Activated effector memory CD4-positive, alpha-beta T cell treated with anti-CD3 and anti-CD28 coated beads, Interleukin-2, amount 50 U/mL, for 16 hours (primary cell): ENCODE measurements at regions not wholly inside any gene's neighbourhood (a gene's known extent, or its start where the extent isn't known, plus 50 kb on each side); places are given as distances from the start of the nearest gene placed in this dataset.

ENCODE experiments used
- DNase-seq: peaks from one replicate; pipeline ENCODE4 v3.0.0-alpha.2; 2020

GRCh38 chr18:68085251-68085650 is 568.7 kb upstream of the DSEL start:
- DNase-seq, result no peak

GRCh38 chr18:68083776-68084175 is 567.3 kb upstream of the DSEL start:
- DNase-seq, result no peak

DNA sequence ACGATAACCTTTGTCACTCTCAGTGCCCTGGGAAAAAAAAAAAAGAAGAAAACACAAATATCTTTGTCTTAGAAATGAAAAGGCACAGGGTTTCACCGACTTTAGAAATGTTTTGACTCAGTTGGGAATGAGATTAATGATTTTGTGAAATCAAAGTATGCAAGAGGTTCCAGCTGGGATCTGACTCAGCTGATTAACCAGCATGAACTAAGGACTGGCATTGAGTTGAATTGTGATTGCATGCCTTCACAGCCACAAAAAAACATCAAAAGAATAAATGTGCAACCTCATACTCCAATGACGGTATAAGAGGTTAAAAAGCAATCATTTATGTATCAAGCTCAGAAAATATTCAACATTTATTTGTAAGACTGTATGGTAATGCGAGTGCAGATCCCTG is 566.6 kb upstream of the DSEL start:
- DNase-seq, result no peak

DNA sequence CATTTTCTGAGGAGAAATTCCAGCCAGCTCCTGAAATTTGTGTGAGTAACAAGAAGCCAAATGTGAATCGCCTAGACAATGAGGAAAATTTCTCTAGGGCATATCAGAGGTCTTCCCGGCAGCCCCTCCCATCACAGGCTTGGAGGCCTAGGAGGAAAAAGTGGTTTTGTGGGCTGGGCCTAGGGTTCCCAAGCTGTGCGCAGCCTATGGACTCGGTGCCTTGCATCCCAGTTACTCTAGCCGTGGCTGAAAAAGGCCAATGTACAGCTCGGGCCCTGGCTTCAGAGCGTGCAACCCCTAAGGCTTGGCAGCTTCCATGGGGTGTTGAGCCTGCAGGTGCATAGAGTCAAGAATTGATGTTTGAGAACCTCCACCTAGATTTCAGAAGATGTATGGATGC is 556.2 kb upstream of the DSEL start:
- DNase-seq, result no peak

GRCh38 chr18:68060871-68061270 is 544.4 kb upstream of the DSEL start:
- DNase-seq, result no peak

- DNase-seq, result no peak
Measured at GRCh38 chr18:68056936-68057335, 540.4 kb upstream of the DSEL start.

DNA sequence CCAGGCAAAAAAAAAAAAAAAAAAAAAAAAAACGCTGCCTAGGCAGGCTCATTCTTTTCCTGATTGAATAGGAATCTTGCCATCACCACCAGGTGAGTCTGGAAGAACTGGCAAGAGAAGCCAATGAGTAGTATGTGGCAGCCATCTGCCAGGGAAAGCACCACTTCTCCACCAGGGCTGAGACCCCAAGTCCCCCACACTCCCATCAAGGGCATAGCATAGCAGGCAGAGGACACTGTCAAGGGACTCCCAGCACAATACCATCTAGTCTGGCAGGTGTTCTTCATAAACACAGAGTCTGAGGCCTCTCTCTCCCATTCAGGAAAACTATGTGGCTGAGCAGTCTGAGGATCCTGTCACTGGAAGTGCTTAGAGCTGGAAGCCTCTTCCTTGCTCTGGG is 538.1 kb upstream of the DSEL start:
- no peak for DNase-seq

DNA sequence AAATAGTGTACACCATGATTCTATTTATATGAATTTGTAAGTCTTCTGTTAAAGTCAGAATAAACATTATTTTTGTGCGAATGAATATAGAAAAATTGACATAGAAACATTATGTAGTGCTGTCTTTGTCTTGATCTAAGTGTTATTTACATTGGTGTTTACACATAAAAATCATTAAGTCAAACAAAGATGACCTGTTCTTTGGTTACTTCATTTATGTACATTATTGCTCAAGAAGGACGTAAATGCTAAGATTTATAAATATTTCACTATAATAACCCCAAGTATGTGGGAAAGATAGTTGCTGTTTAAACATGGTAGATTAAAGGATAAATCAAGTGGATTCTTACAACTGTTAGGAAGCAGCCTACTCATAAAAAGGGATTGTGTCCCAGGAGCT is 536.8 kb upstream of the DSEL start:
- DNase-seq, result no peak

GRCh38 chr18:68041327-68041726 is 524.8 kb upstream of the DSEL start:
- DNase-seq, result no peak

DNA sequence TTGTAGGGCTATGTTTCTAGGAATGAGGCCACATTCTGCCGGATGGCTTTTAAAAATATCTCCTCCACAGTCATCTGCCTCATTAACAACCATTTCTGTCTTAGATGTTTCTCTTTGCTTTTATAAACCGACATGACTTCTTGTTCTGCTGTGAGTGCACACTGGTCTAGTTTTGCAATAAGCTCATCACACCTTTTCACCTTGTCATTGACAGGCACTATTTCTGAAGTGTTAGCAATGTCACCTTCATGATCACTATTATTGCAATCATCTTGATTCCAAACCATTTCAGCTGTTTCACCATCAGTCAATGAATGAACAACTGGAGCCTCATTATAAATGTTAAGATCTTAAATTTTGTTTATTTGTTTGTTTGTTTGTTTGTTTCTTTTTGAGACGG is 523.7 kb upstream of the DSEL start:
- DNase-seq, result no peak

DNA sequence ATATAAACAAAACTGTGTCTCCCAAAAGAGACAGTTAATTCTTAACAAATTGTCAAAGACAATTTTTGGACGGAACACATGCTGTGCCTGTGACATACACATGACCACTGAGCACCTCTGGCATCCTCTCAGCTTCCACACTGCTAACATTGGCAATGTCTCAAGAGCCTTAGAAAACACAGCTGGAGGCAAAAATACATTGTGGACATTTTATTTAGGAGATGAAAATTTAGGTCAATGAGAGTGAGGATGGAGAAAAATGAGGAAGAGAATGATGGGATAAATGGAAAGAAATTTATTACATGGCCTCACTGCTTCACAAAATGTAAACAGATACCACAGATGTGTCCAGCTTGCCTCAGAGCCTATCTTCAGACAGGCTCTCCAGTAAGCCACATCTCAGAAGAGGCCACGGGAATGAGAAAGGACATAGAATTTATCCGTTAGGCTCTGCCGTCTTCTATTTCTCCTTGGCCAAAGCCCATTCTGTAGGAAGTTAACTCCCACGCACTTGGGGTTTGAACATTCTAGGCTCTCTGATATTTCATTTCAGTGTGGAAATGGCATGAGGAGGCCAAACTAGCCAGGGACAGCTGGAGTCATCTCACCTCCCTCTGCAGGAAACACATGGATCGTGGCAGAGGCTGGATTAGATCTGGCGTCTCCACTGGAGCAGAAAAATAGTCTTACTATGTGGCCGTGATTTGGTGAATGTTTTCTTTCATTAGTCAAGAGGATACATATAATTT is 519.4 kb upstream of the DSEL start:
- no peak for DNase-seq

GRCh38 chr18:68034296-68034695 is 517.8 kb upstream of the DSEL start:
- DNase-seq, result no peak

- DNase-seq, result no peak
Measured at GRCh38 chr18:68033466-68033865, 516.9 kb upstream of the DSEL start.

DNA sequence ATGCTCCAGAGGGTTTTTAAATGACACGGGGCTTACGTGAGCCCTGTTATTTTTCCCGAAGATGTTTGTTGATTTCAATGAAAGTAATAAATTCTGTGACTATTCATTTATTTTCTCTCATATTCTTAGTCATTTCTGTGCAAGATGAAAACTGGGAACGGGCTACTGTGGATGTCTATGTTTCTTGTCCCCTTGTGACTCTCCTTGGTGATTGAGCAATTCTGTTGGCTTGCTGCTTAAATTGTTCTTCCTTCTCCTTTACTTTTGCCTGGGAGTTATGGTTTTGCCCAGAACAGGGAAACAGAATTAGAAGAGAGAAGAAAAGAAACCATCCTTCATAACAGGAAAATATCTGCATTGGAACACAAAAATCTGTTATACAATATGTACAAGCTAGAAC is 508.2 kb upstream of the DSEL start:
- no peak for DNase-seq

DNA sequence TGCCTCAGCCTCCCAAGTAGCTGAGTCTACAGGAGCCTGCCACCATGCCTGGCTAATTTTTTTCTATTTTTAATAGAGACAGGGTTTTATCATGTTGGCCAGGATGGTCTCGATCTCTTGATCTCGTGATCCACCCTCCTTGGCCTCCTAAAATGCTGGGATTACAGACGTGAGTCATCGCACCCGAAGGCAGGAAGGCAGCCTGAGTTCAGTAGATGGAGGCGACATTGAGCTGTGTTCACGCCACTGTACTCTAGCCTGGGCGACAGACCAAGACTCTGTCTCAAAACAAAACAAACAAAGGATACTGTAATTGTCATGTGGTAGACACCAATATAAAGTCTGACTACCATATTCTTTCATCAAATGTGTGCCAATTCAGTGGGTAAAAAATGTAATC is 500.9 kb upstream of the DSEL start:
- no peak for DNase-seq

- DNase-seq, result no peak
Measured at GRCh38 chr18:67997496-67997895, 481.0 kb upstream of the DSEL start.

- DNase-seq, result no peak
Measured at GRCh38 chr18:67995769-67996168, 479.2 kb upstream of the DSEL start.

DNA sequence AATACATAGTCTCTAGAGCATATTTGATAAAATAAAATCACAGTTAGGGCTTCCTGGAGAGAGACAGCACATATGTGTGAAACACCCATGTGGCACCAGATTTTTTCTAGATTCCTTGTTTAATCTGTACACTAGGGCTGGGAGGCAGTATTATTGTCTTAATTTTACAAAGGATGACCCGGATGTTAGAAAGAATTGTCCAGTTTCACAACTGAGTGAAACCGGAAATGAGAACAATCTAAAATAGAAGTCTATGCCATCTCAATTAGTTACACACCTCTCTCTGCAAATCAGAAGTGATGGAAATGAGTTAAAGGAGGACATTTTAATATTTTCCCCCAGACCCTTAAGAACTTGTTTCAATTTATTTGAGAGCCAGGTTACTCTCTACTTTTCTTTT is 463.7 kb upstream of the DSEL start:
- no peak for DNase-seq

- DNase-seq, result no peak
Measured at GRCh38 chr18:67977067-67977616, 460.6 kb upstream of the DSEL start.

- DNase-seq, result no peak
Measured at GRCh38 chr18:67973916-67974315, 457.4 kb upstream of the DSEL start.

DNA sequence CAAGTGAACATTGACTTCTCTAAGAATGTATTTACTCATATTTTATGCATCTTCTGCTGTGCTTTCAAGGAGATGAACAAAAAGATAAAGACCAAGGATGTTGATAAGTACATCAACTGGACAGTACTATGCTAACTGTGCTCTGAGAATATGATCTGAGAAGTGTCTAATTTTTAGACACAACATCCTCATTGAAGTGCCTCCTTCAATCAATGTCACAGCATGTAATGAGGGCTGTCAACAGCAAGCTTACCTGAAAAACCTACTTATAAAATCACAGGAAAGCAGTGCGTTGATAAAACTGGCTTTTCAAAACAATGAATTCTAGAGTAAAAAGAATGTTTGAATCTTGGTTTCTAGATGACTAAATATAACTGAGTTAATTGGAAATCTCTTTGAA is 452.9 kb upstream of the DSEL start:
- no peak for DNase-seq

DNA sequence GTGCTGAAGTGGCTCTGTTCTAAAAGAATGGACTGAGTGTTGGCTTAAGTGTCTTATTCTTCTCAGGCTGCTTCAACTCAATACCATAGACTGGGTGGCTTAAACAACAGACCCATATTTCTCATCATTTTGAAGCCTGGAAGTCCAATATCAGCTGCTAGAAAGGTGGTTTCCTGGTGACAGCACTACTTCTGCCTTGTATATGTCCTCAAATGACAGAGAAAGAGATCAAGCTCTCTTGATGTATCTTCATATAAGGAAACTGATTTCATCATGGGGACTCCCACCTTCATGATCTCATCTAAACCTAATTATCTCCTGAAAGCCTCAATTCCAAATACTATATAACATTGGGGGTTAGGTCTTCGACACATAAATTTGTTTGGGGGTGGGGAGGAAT is 449.7 kb upstream of the DSEL start:
- no peak for DNase-seq

DNA sequence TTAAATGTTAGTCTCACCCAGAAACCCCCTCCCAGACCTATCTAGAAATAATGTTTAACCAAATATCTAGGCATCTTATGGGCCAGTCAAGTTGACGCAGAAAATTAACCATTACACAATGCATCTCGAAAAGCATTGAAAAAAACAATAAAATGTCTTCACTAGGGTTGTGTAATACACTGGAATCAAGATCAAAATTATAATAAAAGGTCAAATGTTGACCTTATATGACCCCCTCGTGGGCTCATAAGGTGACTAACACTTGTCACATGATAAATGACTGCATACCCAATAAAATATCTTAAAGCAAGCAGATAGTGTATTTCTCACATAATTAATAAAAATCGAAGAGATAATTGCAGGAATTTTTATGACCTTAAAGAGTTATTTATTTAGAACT is 447.9 kb upstream of the DSEL start:
- DNase-seq, result no peak

GRCh38 chr18:67961701-67962440 is 445.4 kb upstream of the DSEL start:
- no peak for DNase-seq

GRCh38 chr18:67957684-67958083 is 441.2 kb upstream of the DSEL start:
- DNase-seq, result no peak
